ENCODE measurements at regions not wholly inside any gene's neighbourhood (a gene's known extent, or its start where the extent isn't known, plus 50 kb on each side); places are given as distances from the start of the nearest gene placed in this dataset.

GRCh38 chr18:23342506-23342905, 110.6 kb upstream of the RIOK3 start:
- Histone ChIP-seq H3K4me3 (ENCODE audit: extremely low read depth, insufficient read depth, low read length, poor library complexity, severe bottlenecking) (no peak overlapping the region), H3K27ac (ENCODE audit: low read depth, low read length, severe bottlenecking) (no peak overlapping the region), H3K9me3 (ENCODE audit: control insufficient read depth, low read length) (no peaks in the 10 kb centered on the region), H3K36me3 (ENCODE audit: control insufficient read depth, insufficient read depth, low read length) (peaks cover 5% of the 10 kb centered on the region), H3K4me1 (ENCODE audit: control insufficient read depth, insufficient read depth, low read length, poor library complexity, severe bottlenecking) (peaks cover 5% of the 10 kb centered on the region)
- WGBS, 2 experiments (ENCODE audit: insufficient coverage in 2 of 2), result no CpG with 5 or more reads among the region's 1 CpG

GRCh38 chr18:23350188-23350587, 102.9 kb upstream of the RIOK3 start:
- Histone ChIP-seq H3K4me3 (ENCODE audit: extremely low read depth, insufficient read depth, low read length, poor library complexity, severe bottlenecking) (no peak overlapping the region), H3K27ac (ENCODE audit: low read depth, low read length, severe bottlenecking) (no peak overlapping the region), H3K9me3 (ENCODE audit: control insufficient read depth, low read length) (no peaks in the 10 kb centered on the region), H3K36me3 (ENCODE audit: control insufficient read depth, insufficient read depth, low read length) (peaks cover 7% of the 10 kb centered on the region), H3K4me1 (ENCODE audit: control insufficient read depth, insufficient read depth, low read length, poor library complexity, severe bottlenecking) (peaks cover 2% of the 10 kb centered on the region)
- 92 to 96% methylated on average over 2 of the region's 2 CpGs for WGBS, 2 experiments (ENCODE audit: insufficient coverage in 2 of 2)

GRCh38 chr18:23351521-23351920, 101.6 kb upstream of the RIOK3 start:
- 100% methylated on average over 2 to 4 of the region's 4 CpGs for WGBS, 2 experiments (ENCODE audit: insufficient coverage in 2 of 2)
- H3K9me3 ChIP-seq (ENCODE audit: control insufficient read depth, low read length), result no peaks in the 10 kb centered on the region

GRCh38 chr18:23352042-23352441, 101.0 kb upstream of the RIOK3 start:
- H3K27ac ChIP-seq (ENCODE audit: low read depth, low read length, severe bottlenecking), result no peak overlapping the region
- 77 to 100% methylated on average over 1 to 2 of the region's 2 CpGs for WGBS, 2 experiments (ENCODE audit: insufficient coverage in 2 of 2)

More at GRCh38 chr18:23351521-23351920, 101.6 kb upstream of the RIOK3 start:
- Histone ChIP-seq H3K27ac (ENCODE audit: low read depth, low read length, severe bottlenecking) (no peak overlapping the region), H3K36me3 (ENCODE audit: control insufficient read depth, insufficient read depth, low read length) (peaks cover 11% of the 10 kb centered on the region), H3K4me1 (ENCODE audit: control insufficient read depth, insufficient read depth, low read length, poor library complexity, severe bottlenecking) (peaks cover 2% of the 10 kb centered on the region), H3K4me3 (ENCODE audit: extremely low read depth, insufficient read depth, low read length, poor library complexity, severe bottlenecking) (no peak overlapping the region)

GRCh38 chr18:23353459-23353858, 99.6 kb upstream of the RIOK3 start:
- 63 to 64% methylated on average over 3 of the region's 3 CpGs for WGBS, 2 experiments (ENCODE audit: insufficient coverage in 2 of 2)

More at GRCh38 chr18:23352042-23352441, 101.0 kb upstream of the RIOK3 start:
- H3K4me3 ChIP-seq (ENCODE audit: extremely low read depth, insufficient read depth, low read length, poor library complexity, severe bottlenecking), result no peak overlapping the region
- H3K4me1 ChIP-seq (ENCODE audit: control insufficient read depth, insufficient read depth, low read length, poor library complexity, severe bottlenecking), result peaks cover 2% of the 10 kb centered on the region
- H3K9me3 ChIP-seq (ENCODE audit: control insufficient read depth, low read length), result no peaks in the 10 kb centered on the region
- peaks cover 11% of the 10 kb centered on the region for H3K36me3 ChIP-seq (ENCODE audit: control insufficient read depth, insufficient read depth, low read length)

GRCh38 chr18:23354625-23355024, 98.5 kb upstream of the RIOK3 start:
- peaks cover 7% of the 10 kb centered on the region for H3K36me3 ChIP-seq (ENCODE audit: control insufficient read depth, insufficient read depth, low read length)
- WGBS, 2 experiments (ENCODE audit: insufficient coverage in 2 of 2), result 84 to 89% methylated on average over 3 of the region's 4 CpGs
- peaks cover 2% of the 10 kb centered on the region for H3K4me1 ChIP-seq (ENCODE audit: control insufficient read depth, insufficient read depth, low read length, poor library complexity, severe bottlenecking)

More at GRCh38 chr18:23353459-23353858, 99.6 kb upstream of the RIOK3 start:
- Histone ChIP-seq H3K27ac (ENCODE audit: low read depth, low read length, severe bottlenecking) (no peak overlapping the region), H3K9me3 (ENCODE audit: control insufficient read depth, low read length) (no peaks in the 10 kb centered on the region), H3K4me1 (ENCODE audit: control insufficient read depth, insufficient read depth, low read length, poor library complexity, severe bottlenecking) (peaks cover 2% of the 10 kb centered on the region), H3K36me3 (ENCODE audit: control insufficient read depth, insufficient read depth, low read length) (peaks cover 11% of the 10 kb centered on the region), H3K4me3 (ENCODE audit: extremely low read depth, insufficient read depth, low read length, poor library complexity, severe bottlenecking) (no peak overlapping the region)

GRCh38 chr18:23355206-23355605, 97.9 kb upstream of the RIOK3 start:
- Histone ChIP-seq H3K4me1 (ENCODE audit: control insufficient read depth, insufficient read depth, low read length, poor library complexity, severe bottlenecking) (peaks cover 2% of the 10 kb centered on the region), H3K36me3 (ENCODE audit: control insufficient read depth, insufficient read depth, low read length) (peaks cover 7% of the 10 kb centered on the region), H3K4me3 (ENCODE audit: extremely low read depth, insufficient read depth, low read length, poor library complexity, severe bottlenecking) (no peak overlapping the region), H3K9me3 (ENCODE audit: control insufficient read depth, low read length) (peaks cover 8% of the 10 kb centered on the region), H3K27ac (ENCODE audit: low read depth, low read length, severe bottlenecking) (no peak overlapping the region)
- WGBS, 2 experiments (ENCODE audit: insufficient coverage in 2 of 2), result 97 to 98% methylated on average over 5 to 6 of the region's 6 CpGs

More at GRCh38 chr18:23354625-23355024, 98.5 kb upstream of the RIOK3 start:
- H3K27ac ChIP-seq (ENCODE audit: low read depth, low read length, severe bottlenecking), result no peak overlapping the region
- H3K4me3 ChIP-seq (ENCODE audit: extremely low read depth, insufficient read depth, low read length, poor library complexity, severe bottlenecking), result no peak overlapping the region
- peaks cover 2% of the 10 kb centered on the region for H3K9me3 ChIP-seq (ENCODE audit: control insufficient read depth, low read length)

GRCh38 chr18:23356424-23356823, 96.7 kb upstream of the RIOK3 start:
- Histone ChIP-seq H3K36me3 (ENCODE audit: control insufficient read depth, insufficient read depth, low read length) (peaks cover 7% of the 10 kb centered on the region), H3K27ac (ENCODE audit: low read depth, low read length, severe bottlenecking) (no peak overlapping the region), H3K4me3 (ENCODE audit: extremely low read depth, insufficient read depth, low read length, poor library complexity, severe bottlenecking) (no peak overlapping the region), H3K9me3 (ENCODE audit: control insufficient read depth, low read length) (peaks cover 10% of the 10 kb centered on the region), H3K4me1 (ENCODE audit: control insufficient read depth, insufficient read depth, low read length, poor library complexity, severe bottlenecking) (peaks cover 2% of the 10 kb centered on the region)
- WGBS, 2 experiments (ENCODE audit: insufficient coverage in 2 of 2), result 96 to 99% methylated on average over 3 to 4 of the region's 4 CpGs

GRCh38 chr18:23356915-23357601, 96.0 kb upstream of the RIOK3 start:
- Histone ChIP-seq H3K36me3 (ENCODE audit: control insufficient read depth, insufficient read depth, low read length) (peaks cover 3% of the 10 kb centered on the region), H3K4me1 (ENCODE audit: control insufficient read depth, insufficient read depth, low read length, poor library complexity, severe bottlenecking) (peaks cover 2% of the 10 kb centered on the region), H3K4me3 (ENCODE audit: extremely low read depth, insufficient read depth, low read length, poor library complexity, severe bottlenecking) (no peak overlapping the region), H3K27ac (ENCODE audit: low read depth, low read length, severe bottlenecking) (no peak overlapping the region), H3K9me3 (ENCODE audit: control insufficient read depth, low read length) (peaks cover 10% of the 10 kb centered on the region)
- WGBS, 2 experiments (ENCODE audit: insufficient coverage in 2 of 2), result 100% methylated on average over 1 of the region's 2 CpGs

- Histone ChIP-seq H3K27ac (ENCODE audit: low read depth, low read length, severe bottlenecking) (no peak overlapping the region), H3K4me1 (ENCODE audit: control insufficient read depth, insufficient read depth, low read length, poor library complexity, severe bottlenecking) (peaks cover 2% of the 10 kb centered on the region), H3K4me3 (ENCODE audit: extremely low read depth, insufficient read depth, low read length, poor library complexity, severe bottlenecking) (no peak overlapping the region), H3K36me3 (ENCODE audit: control insufficient read depth, insufficient read depth, low read length) (peaks cover 3% of the 10 kb centered on the region), H3K9me3 (ENCODE audit: control insufficient read depth, low read length) (peaks cover 10% of the 10 kb centered on the region)
- 92 to 100% methylated on average over 6 to 7 of the region's 13 CpGs for WGBS, 2 experiments (ENCODE audit: insufficient coverage in 2 of 2)
Observed at GRCh38 chr18:23357996-23358594, 95.0 kb upstream of the RIOK3 start.

- WGBS, 2 experiments (ENCODE audit: insufficient coverage in 2 of 2), result 93 to 97% methylated on average over 8 of the region's 9 CpGs
- Histone ChIP-seq H3K4me3 (ENCODE audit: extremely low read depth, insufficient read depth, low read length, poor library complexity, severe bottlenecking) (no peak overlapping the region), H3K9me3 (ENCODE audit: control insufficient read depth, low read length) (peaks cover 10% of the 10 kb centered on the region), H3K36me3 (ENCODE audit: control insufficient read depth, insufficient read depth, low read length) (peaks cover 3% of the 10 kb centered on the region), H3K4me1 (ENCODE audit: control insufficient read depth, insufficient read depth, low read length, poor library complexity, severe bottlenecking) (peaks cover 2% of the 10 kb centered on the region), H3K27ac (ENCODE audit: low read depth, low read length, severe bottlenecking) (no peak overlapping the region)
Observed at GRCh38 chr18:23359421-23359820, 93.7 kb upstream of the RIOK3 start.
